ENCODE measurements at regions not wholly inside any gene's neighbourhood (a gene's known extent, or its start where the extent isn't known, plus 50 kb on each side); places are given as distances from the start of the nearest gene placed in this dataset.

GRCh38 chr11:127683321-127683720 is 682.8 kb upstream of the KIRREL3 start:
- intact Hi-C loops (cut with DNase I; ENCODE audit: low total_unique reads), result no loop called here
- Histone ChIP-seq H3K36me3 (no peaks in the 10 kb centered on the region), H3K9me3 (no peaks in the 10 kb centered on the region), H3K4me1 (no peaks in the 10 kb centered on the region), H3K27me3 (no peaks in the 10 kb centered on the region), H3K27ac (no peak overlapping the region), H3K4me3 (no peak overlapping the region)
- no peak for TF ChIP-seq POLR2A (IDR thresholded peaks at IDR 0.05)
- TF ChIP-seq, protein P1, sequence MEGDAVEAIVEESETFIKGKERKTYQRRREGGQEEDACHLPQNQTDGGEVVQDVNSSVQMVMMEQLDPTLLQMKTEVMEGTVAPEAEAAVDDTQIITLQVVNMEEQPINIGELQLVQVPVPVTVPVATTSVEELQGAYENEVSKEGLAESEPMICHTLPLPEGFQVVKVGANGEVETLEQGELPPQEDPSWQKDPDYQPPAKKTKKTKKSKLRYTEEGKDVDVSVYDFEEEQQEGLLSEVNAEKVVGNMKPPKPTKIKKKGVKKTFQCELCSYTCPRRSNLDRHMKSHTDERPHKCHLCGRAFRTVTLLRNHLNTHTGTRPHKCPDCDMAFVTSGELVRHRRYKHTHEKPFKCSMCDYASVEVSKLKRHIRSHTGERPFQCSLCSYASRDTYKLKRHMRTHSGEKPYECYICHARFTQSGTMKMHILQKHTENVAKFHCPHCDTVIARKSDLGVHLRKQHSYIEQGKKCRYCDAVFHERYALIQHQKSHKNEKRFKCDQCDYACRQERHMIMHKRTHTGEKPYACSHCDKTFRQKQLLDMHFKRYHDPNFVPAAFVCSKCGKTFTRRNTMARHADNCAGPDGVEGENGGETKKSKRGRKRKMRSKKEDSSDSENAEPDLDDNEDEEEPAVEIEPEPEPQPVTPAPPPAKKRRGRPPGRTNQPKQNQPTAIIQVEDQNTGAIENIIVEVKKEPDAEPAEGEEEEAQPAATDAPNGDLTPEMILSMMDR (IDR thresholded peaks at IDR 0.05), result no peak
- DNase-seq, result no peak

- no peak overlapping the region for H3K27ac ChIP-seq
- no peaks in the 10 kb centered on the region for H3K27me3 ChIP-seq
- TF ChIP-seq POLR2A (IDR thresholded peaks at IDR 0.05), result no peak
- TF ChIP-seq, protein P1 (IDR thresholded peaks at IDR 0.05), result no peak
- no peaks in the 10 kb centered on the region for H3K4me1 ChIP-seq
- no peaks in the 10 kb centered on the region for H3K9me3 ChIP-seq
- no peak for DNase-seq
- intact Hi-C loops (cut with DNase I; ENCODE audit: low total_unique reads), result no loop called here
- no peak overlapping the region for H3K4me3 ChIP-seq
- no peaks in the 10 kb centered on the region for H3K36me3 ChIP-seq
These were observed 679.4 kb upstream of the KIRREL3 start for GRCh38 chr11:127679816-127680545.

GRCh38 chr11:127678631-127679030 is 678.1 kb upstream of the KIRREL3 start:
- Histone ChIP-seq H3K9me3 (no peaks in the 10 kb centered on the region), H3K27me3 (no peaks in the 10 kb centered on the region), H3K4me1 (no peaks in the 10 kb centered on the region), H3K36me3 (no peaks in the 10 kb centered on the region), H3K4me3 (no peak overlapping the region), H3K27ac (no peak overlapping the region)
- TF ChIP-seq, protein P1 (IDR thresholded peaks at IDR 0.05), result no peak
- no peak for TF ChIP-seq POLR2A (IDR thresholded peaks at IDR 0.05)
- intact Hi-C loops (cut with DNase I; ENCODE audit: low total_unique reads), result no loop called here
- no peak for DNase-seq

DNA sequence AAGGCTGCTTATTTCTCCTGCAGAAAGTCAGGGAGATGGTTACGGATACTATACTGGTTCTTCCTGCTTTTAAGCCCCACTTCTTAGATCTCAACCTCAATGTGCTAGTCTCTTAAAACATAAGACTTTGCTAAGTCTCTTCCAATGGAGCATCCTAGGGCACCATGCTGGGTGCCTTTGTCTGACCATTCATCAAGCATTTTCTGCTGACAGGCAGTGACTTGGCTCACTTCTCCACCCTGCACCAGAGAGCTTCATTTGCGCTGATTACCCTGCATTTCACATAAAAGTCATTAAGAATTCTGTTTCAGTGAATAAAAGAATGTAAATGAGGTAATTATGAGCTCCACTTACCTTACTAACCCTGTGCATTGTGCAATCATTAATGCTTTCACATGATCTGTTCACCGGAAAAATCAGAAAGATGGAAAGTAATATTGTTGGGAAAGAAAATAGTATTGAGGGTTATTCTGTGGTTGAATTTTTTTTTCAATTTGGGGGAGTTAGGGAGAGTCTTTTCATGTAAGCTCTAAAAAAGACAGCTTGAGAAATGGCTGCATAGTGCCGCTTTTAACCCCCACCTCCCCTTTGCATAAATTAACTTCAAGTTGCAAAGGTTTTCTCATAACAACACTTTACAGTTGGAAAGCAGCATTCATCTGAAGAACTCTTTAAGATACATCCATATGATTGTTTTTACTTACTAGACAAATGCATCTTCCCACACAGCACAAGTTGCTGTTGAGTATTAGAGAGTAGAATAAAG is 677.3 kb upstream of the KIRREL3 start:
- no peak for TF ChIP-seq POLR2A (IDR thresholded peaks at IDR 0.05)
- TF ChIP-seq, protein P1 (IDR thresholded peaks at IDR 0.05), result no peak
- intact Hi-C loops (cut with DNase I; ENCODE audit: low total_unique reads), result no loop called here
- Histone ChIP-seq H3K9me3 (no peaks in the 10 kb centered on the region), H3K4me1 (no peaks in the 10 kb centered on the region), H3K4me3 (no peak overlapping the region), H3K36me3 (no peaks in the 10 kb centered on the region), H3K27ac (no peak overlapping the region), H3K27me3 (no peaks in the 10 kb centered on the region)
- no peak for DNase-seq

DNA sequence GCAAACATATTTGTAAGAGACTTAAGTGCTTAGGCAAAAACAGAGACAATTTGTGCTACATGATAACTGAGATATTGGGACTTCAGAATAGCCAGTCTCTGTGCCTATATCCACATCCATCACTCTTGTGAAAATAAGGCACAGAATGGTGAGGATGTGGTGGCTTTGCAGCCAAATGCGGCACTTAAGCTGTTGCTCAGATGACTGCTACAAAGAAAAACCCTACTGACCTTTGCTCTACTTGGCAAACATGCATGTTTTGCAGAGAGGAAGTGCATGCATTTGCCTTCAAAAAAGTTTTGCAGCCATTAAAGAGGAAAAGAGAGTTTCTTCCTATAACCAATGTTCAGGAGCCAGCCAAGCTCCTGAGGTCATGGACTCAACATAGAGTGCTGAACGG is 675.0 kb upstream of the KIRREL3 start:
- Histone ChIP-seq H3K27me3 (no peaks in the 10 kb centered on the region), H3K27ac (no peak overlapping the region), H3K4me1 (no peaks in the 10 kb centered on the region), H3K4me3 (no peak overlapping the region), H3K36me3 (no peaks in the 10 kb centered on the region), H3K9me3 (no peaks in the 10 kb centered on the region)
- no peak for DNase-seq
- no peak for TF ChIP-seq POLR2A (IDR thresholded peaks at IDR 0.05)
- TF ChIP-seq, protein P1 (IDR thresholded peaks at IDR 0.05), result no peak
- intact Hi-C loops (cut with DNase I; ENCODE audit: low total_unique reads), result no loop called here

Measured in uterus (tissue), 3 donors.